ENCODE measurements at regions not wholly inside any gene's neighbourhood (a gene's known extent, or its start where the extent isn't known, plus 50 kb on each side); places are given as distances from the start of the nearest gene placed in this dataset.

DNA sequence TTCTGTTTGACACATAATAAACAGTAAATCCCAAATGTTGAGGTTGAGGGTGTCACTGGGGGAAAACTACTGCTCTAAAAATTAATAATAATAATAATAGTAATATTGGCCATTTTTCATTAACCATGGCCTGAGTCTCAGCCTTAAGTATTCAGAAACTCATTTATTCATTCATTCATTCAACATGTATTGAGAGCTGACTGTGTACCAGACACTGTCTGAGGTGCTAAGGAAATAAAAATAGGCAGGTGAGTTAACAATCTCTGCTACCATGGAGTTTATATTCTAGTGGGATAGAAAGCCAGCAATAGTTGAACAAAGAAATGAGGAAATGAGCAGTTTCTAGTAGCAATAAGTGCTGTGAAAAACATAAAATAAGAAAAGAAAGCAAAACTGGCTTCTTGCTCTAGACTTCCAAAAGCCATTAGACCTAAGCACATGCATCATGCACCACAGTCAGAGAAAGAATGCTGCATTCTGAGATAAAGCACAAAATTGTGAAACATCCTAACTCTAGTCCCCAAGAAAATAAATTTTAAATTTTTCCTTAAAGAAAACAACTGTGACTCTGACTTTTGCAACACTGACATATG is 278.7 kb downstream of the RCHY1 start:
- TF ChIP-seq CTCF (IDR thresholded peaks at IDR 0.05): no peak
- TF ChIP-seq POLR2A (IDR thresholded peaks at IDR 0.05): no peak

Data from right lobe of liver (tissue), 4 donors.